ENCODE measurements at regions not wholly inside any gene's neighbourhood (a gene's known extent, or its start where the extent isn't known, plus 50 kb on each side); places are given as distances from the start of the nearest gene placed in this dataset.
"Not testable (repeated sequence)": the region's sequence is repeated elsewhere in the genome, so short reads cannot be mapped to it uniquely, and the experiment has no call there.

DNA sequence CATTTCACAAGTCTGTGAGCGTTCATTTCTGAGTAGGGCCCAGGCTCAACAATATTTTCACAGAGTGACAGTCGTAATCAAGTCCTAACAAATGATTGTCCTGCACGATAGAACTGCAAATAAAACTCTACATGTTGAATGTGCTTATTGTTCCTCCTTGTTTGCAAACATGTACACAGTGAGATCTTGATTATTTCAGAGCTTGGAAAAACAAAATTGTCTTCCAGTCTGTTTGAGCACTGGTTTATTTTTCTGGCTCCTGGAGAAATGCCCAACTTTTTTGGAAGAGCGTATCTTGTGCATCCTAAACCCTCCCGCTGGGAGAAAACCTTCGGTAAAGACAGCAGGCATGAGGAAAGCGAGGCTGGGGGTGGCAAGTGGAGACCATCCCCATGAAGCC is 91.1 kb downstream of the TEX36 start:
- Mint-ChIP-seq H3K27ac (no peak overlapping the region), H3K4me1 (no peaks in the 10 kb centered on the region), H3K36me3 (no peaks in the 10 kb centered on the region), H3K4me3 (no peak overlapping the region), H3K27me3 (ENCODE audit: insufficient read depth, low read depth) (peaks cover under 1% of the 10 kb centered on the region), H3K9me3 (peaks cover 9% of the 10 kb centered on the region)
- Histone ChIP-seq H3K9ac (no peak overlapping the region), H3K4me2 (no peak overlapping the region), H3K36me3 (no peaks in the 10 kb centered on the region), H3K4me3 (no peak overlapping the region), H4K20me1 (ENCODE audit: low read depth) (no peaks in the 10 kb centered on the region), H2AFZ (replicated peaks) (no peak overlapping the region), H3K9me3 (ENCODE audit: low read depth) (no peaks in the 10 kb centered on the region), H3K27ac (no peak overlapping the region), H3K79me2 (ENCODE audit: low read depth) (no peaks in the 10 kb centered on the region), H3F3A (ENCODE audit: low read depth) (no peaks in the 10 kb centered on the region), H3K27me3 (no peaks in the 10 kb centered on the region), H3K4me1 (no peaks in the 10 kb centered on the region)
- no peak for DNase-seq (ENCODE audit: low spot score)
- TF ChIP-seq, protein P1, sequence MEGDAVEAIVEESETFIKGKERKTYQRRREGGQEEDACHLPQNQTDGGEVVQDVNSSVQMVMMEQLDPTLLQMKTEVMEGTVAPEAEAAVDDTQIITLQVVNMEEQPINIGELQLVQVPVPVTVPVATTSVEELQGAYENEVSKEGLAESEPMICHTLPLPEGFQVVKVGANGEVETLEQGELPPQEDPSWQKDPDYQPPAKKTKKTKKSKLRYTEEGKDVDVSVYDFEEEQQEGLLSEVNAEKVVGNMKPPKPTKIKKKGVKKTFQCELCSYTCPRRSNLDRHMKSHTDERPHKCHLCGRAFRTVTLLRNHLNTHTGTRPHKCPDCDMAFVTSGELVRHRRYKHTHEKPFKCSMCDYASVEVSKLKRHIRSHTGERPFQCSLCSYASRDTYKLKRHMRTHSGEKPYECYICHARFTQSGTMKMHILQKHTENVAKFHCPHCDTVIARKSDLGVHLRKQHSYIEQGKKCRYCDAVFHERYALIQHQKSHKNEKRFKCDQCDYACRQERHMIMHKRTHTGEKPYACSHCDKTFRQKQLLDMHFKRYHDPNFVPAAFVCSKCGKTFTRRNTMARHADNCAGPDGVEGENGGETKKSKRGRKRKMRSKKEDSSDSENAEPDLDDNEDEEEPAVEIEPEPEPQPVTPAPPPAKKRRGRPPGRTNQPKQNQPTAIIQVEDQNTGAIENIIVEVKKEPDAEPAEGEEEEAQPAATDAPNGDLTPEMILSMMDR (IDR thresholded peaks at IDR 0.05): no peak
- TF ChIP-seq EZH2phosphoT487 (IDR thresholded peaks at IDR 0.05): no peak

DNA sequence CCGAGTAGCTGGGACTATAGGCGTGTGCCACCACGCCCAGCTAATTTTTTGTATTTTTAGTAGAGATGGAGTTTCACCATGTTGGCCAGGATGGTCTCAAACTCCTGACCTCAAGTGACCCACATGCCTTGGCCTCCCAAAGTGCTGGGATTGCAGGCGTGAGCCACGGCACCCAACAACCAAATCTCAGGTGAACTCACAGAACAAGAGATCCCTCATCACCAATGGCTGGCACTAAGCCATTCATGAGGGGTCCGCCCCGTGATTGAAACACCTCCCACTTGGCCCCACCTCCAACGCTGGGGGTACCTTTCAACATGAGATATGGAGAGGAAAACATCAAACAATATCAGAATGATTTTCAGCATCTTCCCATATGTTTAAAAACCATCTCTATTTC is 94.2 kb downstream of the TEX36 start:
- H3K27ac ChIP-seq; H2AFZ ChIP-seq (replicated peaks); H3K36me3 Mint-ChIP-seq; H3K27ac Mint-ChIP-seq; H3K27me3 Mint-ChIP-seq (ENCODE audit: insufficient read depth, low read depth); H3K4me3 ChIP-seq; H4K20me1 ChIP-seq (ENCODE audit: low read depth); H3K9ac ChIP-seq; H3K4me1 ChIP-seq; H3K27me3 ChIP-seq; H3K4me2 ChIP-seq; H3K79me2 ChIP-seq (ENCODE audit: low read depth); H3K36me3 ChIP-seq; DNase-seq (ENCODE audit: low spot score); H3K9me3 Mint-ChIP-seq; H3F3A ChIP-seq (ENCODE audit: low read depth); H3K4me3 Mint-ChIP-seq; H3K4me1 Mint-ChIP-seq; H3K9me3 ChIP-seq (ENCODE audit: low read depth): not testable (repeated sequence)

DNA sequence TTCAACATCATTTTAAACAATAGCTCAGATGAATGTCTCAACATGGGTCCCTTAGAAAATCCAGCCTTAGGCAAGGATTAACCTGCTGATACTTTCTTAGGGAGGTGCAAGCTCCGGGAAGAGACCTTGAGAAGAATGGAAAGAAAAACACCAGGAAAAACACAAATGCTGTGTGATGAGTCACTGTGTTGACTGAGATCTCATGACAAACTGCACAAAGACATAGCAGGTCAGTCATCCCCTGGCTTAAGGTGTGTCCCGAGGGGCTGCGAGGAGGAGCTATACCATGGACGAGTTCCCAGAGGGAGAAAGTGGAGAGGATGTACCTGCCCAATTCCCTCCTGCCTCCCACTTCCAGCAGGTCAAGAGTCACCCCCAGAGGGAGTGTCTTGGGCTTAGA is 98.0 kb downstream of the TEX36 start:
- Histone ChIP-seq H3K27ac (no peak overlapping the region), H3K9me3 (ENCODE audit: low read depth) (no peaks in the 10 kb centered on the region), H3K4me1 (no peaks in the 10 kb centered on the region), H3K4me3 (no peak overlapping the region), H2AFZ (replicated peaks) (no peak overlapping the region), H3K36me3 (no peaks in the 10 kb centered on the region), H3K27me3 (no peaks in the 10 kb centered on the region), H3F3A (ENCODE audit: low read depth) (no peaks in the 10 kb centered on the region), H3K79me2 (ENCODE audit: low read depth) (no peaks in the 10 kb centered on the region), H3K9ac (no peak overlapping the region), H4K20me1 (ENCODE audit: low read depth) (no peaks in the 10 kb centered on the region), H3K4me2 (no peak overlapping the region)
- no peak overlapping the region for H3K27ac Mint-ChIP-seq
- no peaks in the 10 kb centered on the region for H3K36me3 Mint-ChIP-seq
- no peak overlapping the region for H3K4me3 Mint-ChIP-seq
- TF ChIP-seq EZH2 (IDR thresholded peaks at IDR 0.05) (no peak), EZH2phosphoT487 (IDR thresholded peaks at IDR 0.05) (no peak)
- TF ChIP-seq, protein P1 (IDR thresholded peaks at IDR 0.05): no peak
- peaks cover 2% of the 10 kb centered on the region for H3K9me3 Mint-ChIP-seq
- no peaks in the 10 kb centered on the region for H3K4me1 Mint-ChIP-seq
- DNase-seq (ENCODE audit: low spot score): no peak
- H3K27me3 Mint-ChIP-seq (ENCODE audit: insufficient read depth, low read depth): peaks cover 5% of the 10 kb centered on the region

DNA sequence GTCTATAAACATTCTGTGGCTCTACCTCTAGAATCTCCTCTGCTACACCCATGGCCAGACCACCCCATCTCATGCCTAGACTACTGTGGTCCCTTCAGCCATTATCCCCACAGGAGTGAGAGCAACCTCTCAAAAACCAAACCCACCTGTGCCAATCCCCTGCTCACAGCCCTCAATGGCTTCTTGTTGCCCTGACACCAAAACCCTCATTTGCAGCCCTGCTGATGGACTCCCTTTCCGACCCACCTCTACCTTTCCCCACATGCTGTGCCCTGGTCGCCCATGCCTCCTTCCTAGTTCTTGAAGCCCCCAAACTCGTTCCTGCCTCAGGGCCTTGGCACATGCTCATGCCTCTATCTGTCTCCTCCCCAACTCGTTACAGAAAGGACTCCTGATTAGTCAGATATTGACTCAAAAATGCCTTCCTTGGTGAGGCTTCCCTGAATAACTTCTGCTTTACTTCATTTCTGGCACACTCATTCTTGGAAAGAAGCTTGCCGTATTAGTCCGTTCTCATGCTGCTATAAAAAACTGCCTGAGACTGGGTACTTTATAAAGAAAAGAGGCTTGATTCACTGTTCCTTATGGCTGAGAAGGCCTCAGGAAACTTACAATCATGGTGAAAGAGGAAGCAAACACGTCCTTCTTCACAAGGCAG is 104.2 kb downstream of the TEX36 start:
- no peak overlapping the region for H3K9ac ChIP-seq
- H3K79me2 ChIP-seq (ENCODE audit: low read depth): no peaks in the 10 kb centered on the region
- H3K4me3 Mint-ChIP-seq: no peak overlapping the region
- H3K4me1 Mint-ChIP-seq: no peaks in the 10 kb centered on the region
- H3K36me3 ChIP-seq: no peaks in the 10 kb centered on the region
- no peak overlapping the region for H2AFZ ChIP-seq (replicated peaks)
- H3F3A ChIP-seq (ENCODE audit: low read depth): no peaks in the 10 kb centered on the region
- no peak overlapping the region for H3K27ac ChIP-seq
- H3K27me3 ChIP-seq: no peaks in the 10 kb centered on the region
- peaks cover 2% of the 10 kb centered on the region for H3K9me3 Mint-ChIP-seq
- H3K36me3 Mint-ChIP-seq: no peaks in the 10 kb centered on the region
- H3K27ac Mint-ChIP-seq: no peak overlapping the region
- H4K20me1 ChIP-seq (ENCODE audit: low read depth): no peaks in the 10 kb centered on the region
- H3K27me3 Mint-ChIP-seq (ENCODE audit: insufficient read depth, low read depth): peaks cover under 1% of the 10 kb centered on the region
- no peaks in the 10 kb centered on the region for H3K9me3 ChIP-seq (ENCODE audit: low read depth)
- H3K4me3 ChIP-seq: no peak overlapping the region
- TF ChIP-seq, protein P1 (IDR thresholded peaks at IDR 0.05): no peak
- TF ChIP-seq EZH2phosphoT487 (IDR thresholded peaks at IDR 0.05) (no peak), EZH2 (IDR thresholded peaks at IDR 0.05) (no peak)
- H3K4me2 ChIP-seq: no peak overlapping the region
- no peaks in the 10 kb centered on the region for H3K4me1 ChIP-seq
- DNase-seq (ENCODE audit: low spot score): no peak

All from neural progenitor cell (in vitro differentiated cells).